ENCODE measurements at regions not wholly inside any gene's neighbourhood (a gene's known extent, or its start where the extent isn't known, plus 50 kb on each side); places are given as distances from the start of the nearest gene placed in this dataset.

DNA sequence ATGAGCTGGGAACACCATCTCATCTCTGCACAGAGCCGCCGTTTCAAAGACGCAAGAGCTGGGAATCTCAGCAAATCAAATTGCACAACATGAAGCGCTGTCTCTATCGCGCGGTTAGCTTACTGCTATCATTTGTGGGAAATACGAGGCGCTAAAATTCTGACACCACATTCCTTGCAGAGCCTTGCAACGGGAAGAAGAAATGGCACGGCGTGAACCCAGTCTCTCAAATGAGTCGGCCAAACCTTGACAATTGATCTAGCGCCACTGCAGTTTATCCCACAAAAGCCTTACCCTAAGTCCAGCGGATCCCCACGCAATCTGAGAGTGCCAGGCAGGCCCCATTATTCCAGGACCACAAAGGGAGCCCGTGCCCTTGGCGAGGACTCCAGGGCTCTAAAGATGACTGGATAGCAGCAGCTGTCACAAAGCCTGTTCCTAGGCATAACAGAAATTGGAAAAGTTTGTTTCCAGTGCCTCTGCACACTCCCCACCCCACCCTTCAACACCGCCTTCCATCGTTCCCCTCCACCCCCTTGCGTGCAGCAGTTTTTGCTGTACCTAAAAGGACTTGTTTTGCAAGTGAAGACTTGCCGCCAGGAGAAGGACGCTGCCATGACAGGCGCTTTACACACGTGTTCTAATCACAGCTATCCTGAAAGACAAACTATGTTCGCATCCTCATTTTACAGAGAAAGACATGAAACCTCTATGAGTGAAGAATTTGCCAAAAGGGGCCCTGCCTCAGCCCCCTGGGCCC, 252.4 kb downstream of the EIPR1 start:
- BruUV-seq (replicated peaks), result no TSS peak

More for the DNA sequence above, 252.4 kb downstream of the EIPR1 start:
- Histone ChIP-seq H3K27ac (ENCODE audit: low read depth, low read length) (no peak overlapping the region), H3K4me2 (ENCODE audit: low read length) (no peak overlapping the region), H3K4me3 (replicated peaks in 1 of 2; ENCODE audit: low read depth in 1 of 2, low read length in 2 of 2) (no peak overlapping the region), H3K4me1 (ENCODE audit: control insufficient read depth in 1 of 2, insufficient read depth in 2 of 2, low read length in 2 of 2) (no peaks in the 10 kb centered on the region), H3K9me3 (ENCODE audit: control insufficient read depth in 1 of 2, insufficient read depth in 1 of 2, low read depth in 1 of 2, low read length in 2 of 2) (no peaks in the 10 kb centered on the region), H3K36me3 (ENCODE audit: control insufficient read depth in 1 of 2, insufficient read depth in 2 of 2, low read length in 2 of 2) (no peaks in the 10 kb centered on the region), H3K9me2 (ENCODE audit: insufficient read depth) (no peaks in the 10 kb centered on the region), H3K79me2 (ENCODE audit: insufficient read depth, low read length) (no peaks in the 10 kb centered on the region), H2AFZ (ENCODE audit: low read depth, low read length, poor library complexity, severe bottlenecking) (no peak overlapping the region), H4K20me1 (ENCODE audit: insufficient read depth) (no peaks in the 10 kb centered on the region), H3K9ac (ENCODE audit: low read length) (no peak overlapping the region), H3K27me3 (ENCODE audit: insufficient read depth, low read length) (no peaks in the 10 kb centered on the region)
- ATAC-seq (no peak), DNase-seq (ENCODE audit: low read depth, low spot score) (no peak)
- POLR2A ChIA-PET, result no interaction called here
- intact Hi-C loops (cut with micrococcal nuclease), result no loop called here
- RAD21 ChIA-PET (ENCODE audit: low non-redundant PET in 1 of 2, low total read pairs in 2 of 2, uncharacterized antibody in 2 of 2, unreplicated experiment in 2 of 2), result no interaction called here
- CTCF ChIA-PET, result no interaction called here
- TF ChIP-seq POLR2A (IDR thresholded peaks at IDR 0.05; ENCODE audit: borderline replicate concordance, extremely low read depth, insufficient read depth, insufficient read length) (no peak), SP1 (IDR thresholded peaks at IDR 0.05; ENCODE audit: low read depth) (no peak), ZNF274 (IDR thresholded peaks at IDR 0.05; ENCODE audit: low read depth, low read length) (no peak), CBX3 (IDR thresholded peaks at IDR 0.05; ENCODE audit: low read depth) (no peak), SIN3A (IDR thresholded peaks at IDR 0.05; ENCODE audit: low read depth) (no peak), ATF3 (IDR thresholded peaks at IDR 0.05) (no peak), EZH2phosphoT487 (IDR thresholded peaks at IDR 0.05; ENCODE audit: borderline replicate concordance) (no peak), REST (IDR thresholded peaks at IDR 0.05; ENCODE audit: low read depth) (no peak)
- TF ChIP-seq, protein P1, sequence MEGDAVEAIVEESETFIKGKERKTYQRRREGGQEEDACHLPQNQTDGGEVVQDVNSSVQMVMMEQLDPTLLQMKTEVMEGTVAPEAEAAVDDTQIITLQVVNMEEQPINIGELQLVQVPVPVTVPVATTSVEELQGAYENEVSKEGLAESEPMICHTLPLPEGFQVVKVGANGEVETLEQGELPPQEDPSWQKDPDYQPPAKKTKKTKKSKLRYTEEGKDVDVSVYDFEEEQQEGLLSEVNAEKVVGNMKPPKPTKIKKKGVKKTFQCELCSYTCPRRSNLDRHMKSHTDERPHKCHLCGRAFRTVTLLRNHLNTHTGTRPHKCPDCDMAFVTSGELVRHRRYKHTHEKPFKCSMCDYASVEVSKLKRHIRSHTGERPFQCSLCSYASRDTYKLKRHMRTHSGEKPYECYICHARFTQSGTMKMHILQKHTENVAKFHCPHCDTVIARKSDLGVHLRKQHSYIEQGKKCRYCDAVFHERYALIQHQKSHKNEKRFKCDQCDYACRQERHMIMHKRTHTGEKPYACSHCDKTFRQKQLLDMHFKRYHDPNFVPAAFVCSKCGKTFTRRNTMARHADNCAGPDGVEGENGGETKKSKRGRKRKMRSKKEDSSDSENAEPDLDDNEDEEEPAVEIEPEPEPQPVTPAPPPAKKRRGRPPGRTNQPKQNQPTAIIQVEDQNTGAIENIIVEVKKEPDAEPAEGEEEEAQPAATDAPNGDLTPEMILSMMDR (IDR thresholded peaks at IDR 0.05 in 2 of 3, conservative IDR thresholded peaks at IDR 0.05 in 1 of 3; ENCODE audit: borderline replicate concordance in 1 of 3, insufficient read depth in 1 of 3, low read depth in 2 of 3, low read length in 2 of 3), result no peak
- TF ChIP-seq, protein P2, sequence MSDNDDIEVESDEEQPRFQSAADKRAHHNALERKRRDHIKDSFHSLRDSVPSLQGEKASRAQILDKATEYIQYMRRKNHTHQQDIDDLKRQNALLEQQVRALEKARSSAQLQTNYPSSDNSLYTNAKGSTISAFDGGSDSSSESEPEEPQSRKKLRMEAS (IDR thresholded peaks at IDR 0.05), result no peak

Measured in HCT116 (cell line).